ENCODE measurements at regions not wholly inside any gene's neighbourhood (a gene's known extent, or its start where the extent isn't known, plus 50 kb on each side); places are given as distances from the start of the nearest gene placed in this dataset.

DNA sequence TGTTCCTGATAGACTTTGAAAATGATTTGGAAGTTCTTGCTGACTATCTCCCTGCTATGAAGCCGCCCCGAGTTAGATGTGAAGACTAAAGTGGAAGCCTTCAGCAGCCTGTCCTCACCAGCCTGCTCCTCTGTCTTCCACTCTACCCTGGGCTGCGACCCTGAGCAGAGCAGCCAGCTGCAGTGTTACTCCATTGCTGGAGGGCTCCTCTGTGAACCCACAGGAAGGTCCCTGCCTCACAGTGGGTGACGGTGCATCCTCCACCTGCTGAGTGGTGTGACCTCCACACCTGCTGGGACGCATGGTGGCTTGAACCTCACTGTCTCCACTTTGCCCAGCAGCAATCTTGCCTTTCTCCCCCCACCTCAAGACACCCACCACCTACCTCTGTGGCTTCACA is 116.4 kb downstream of the IRS2 start:
- H3K4me3 ChIP-seq (ENCODE audit: low read length), result no peak overlapping the region
- H3K27me3 ChIP-seq (replicated peaks; ENCODE audit: control insufficient read depth, insufficient read depth, low read length), result no peaks in the 10 kb centered on the region
- no peaks in the 10 kb centered on the region for H3K9me3 ChIP-seq (ENCODE audit: control insufficient read depth, low read length)
- no peaks in the 10 kb centered on the region for H3K36me3 ChIP-seq (ENCODE audit: control insufficient read depth, insufficient read depth, low read length, severe bottlenecking)
- DNase-seq (ENCODE audit: low read depth), result no peak
- peak overlapping the region; percentile 74 for H3K9ac ChIP-seq (ENCODE audit: low read length)
- peaks cover 43% of the 10 kb centered on the region for H3K4me1 ChIP-seq (ENCODE audit: control insufficient read depth, insufficient read depth, low read length)

DNA sequence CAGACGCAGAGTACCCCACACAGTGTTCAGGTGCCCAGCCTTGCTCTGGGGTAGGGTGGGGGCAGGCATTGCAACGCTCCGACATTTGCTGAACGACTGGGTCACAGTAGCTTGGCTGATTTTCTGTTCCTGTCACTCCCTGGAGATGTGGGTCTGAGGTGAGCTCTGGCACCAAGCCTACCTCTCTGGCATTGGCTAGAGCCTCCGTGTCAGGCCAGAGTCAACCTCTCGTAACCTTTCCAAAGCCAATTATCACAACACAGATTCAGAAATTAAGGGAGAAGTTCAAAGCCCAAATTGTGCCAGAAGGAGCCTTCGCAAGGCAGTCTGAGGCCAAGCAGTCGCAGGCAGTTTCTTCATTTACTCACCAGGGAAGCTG is 117.2 kb downstream of the IRS2 start:
- no peaks in the 10 kb centered on the region for H3K9me3 ChIP-seq (ENCODE audit: control insufficient read depth, low read length)
- no peaks in the 10 kb centered on the region for H3K27me3 ChIP-seq (replicated peaks; ENCODE audit: control insufficient read depth, insufficient read depth, low read length)
- DNase-seq (ENCODE audit: low read depth), result no peak
- H3K36me3 ChIP-seq (ENCODE audit: control insufficient read depth, insufficient read depth, low read length, severe bottlenecking), result no peaks in the 10 kb centered on the region
- peak overlapping the region; percentile 71 for H3K9ac ChIP-seq (ENCODE audit: low read length)
- peaks cover 42% of the 10 kb centered on the region for H3K4me1 ChIP-seq (ENCODE audit: control insufficient read depth, insufficient read depth, low read length)
- H3K4me3 ChIP-seq (ENCODE audit: low read length), result no peak overlapping the region

DNA sequence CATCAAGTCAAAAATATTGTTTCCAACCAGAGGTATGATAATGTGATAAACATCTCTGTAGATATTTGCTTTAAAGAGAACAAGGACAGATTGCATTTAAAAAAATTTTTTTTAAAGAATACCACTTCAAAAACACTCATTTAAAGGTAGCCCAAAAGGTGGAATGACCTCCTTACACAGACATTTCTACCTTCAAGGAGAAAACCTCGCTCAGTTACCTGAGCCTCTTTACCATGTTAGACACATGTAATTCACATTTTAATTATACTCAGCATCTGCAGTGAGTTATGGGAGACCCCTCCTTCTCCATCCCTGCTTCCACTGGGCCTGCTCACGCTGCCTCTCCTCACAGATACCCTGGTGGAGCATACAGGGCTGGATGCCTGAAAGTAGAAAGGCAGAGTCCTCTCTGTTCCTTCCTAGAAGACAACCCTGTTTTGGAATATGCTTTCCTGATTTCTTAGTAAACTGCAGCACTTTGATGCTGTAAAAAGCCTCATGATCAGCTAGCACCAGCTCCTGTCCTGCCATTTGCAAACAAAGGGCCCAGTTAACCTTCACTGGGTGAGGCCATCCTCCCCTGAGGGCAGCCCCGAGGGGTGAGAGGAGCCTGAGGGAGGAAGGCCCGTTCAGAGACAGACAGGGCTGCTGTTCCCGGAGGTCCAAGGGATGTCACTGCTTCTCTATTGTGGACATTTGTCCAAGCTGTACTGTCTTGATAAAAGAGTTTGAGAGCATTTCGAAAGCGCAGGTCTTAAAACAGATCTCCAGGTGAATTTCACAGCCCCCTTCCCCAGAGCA is 117.8 kb downstream of the IRS2 start:
- DNase-seq (ENCODE audit: low read depth), result no peak
- Histone ChIP-seq H3K36me3 (ENCODE audit: control insufficient read depth, insufficient read depth, low read length, severe bottlenecking) (no peaks in the 10 kb centered on the region), H3K9ac (ENCODE audit: low read length) (peak overlapping the region; percentile 71), H3K9me3 (ENCODE audit: control insufficient read depth, low read length) (no peaks in the 10 kb centered on the region), H3K27me3 (replicated peaks; ENCODE audit: control insufficient read depth, insufficient read depth, low read length) (no peaks in the 10 kb centered on the region), H3K4me3 (ENCODE audit: low read length) (no peak overlapping the region), H3K4me1 (ENCODE audit: control insufficient read depth, insufficient read depth, low read length) (peaks cover 36% of the 10 kb centered on the region)

DNA sequence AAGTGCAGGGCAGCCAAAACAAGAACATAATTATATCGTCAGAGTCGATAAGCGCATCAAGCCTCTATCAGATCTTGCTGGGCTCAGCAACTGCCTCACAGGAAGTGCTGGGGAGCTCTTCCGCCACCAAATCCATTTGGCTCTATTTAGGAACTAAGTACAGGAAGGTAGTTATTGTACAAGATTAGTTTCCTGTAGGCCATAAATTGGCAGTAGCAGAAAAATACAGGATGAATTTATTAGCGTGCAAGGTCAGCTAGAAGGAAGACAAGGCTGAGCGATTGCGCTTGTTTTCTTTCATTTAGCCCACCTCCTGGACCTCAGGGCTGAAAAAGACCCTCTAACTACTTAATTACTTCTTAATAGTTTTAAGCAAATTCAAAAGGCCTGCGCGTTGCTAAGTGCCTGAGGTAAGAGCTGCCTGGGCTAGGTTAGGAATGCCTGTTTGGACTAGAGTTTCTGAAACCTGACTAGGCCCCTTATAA is 118.5 kb downstream of the IRS2 start:
- Histone ChIP-seq H3K27me3 (replicated peaks; ENCODE audit: control insufficient read depth, insufficient read depth, low read length) (no peaks in the 10 kb centered on the region), H3K36me3 (ENCODE audit: control insufficient read depth, insufficient read depth, low read length, severe bottlenecking) (no peaks in the 10 kb centered on the region), H3K9me3 (ENCODE audit: control insufficient read depth, low read length) (no peaks in the 10 kb centered on the region), H3K9ac (ENCODE audit: low read length) (no peak overlapping the region), H3K4me3 (ENCODE audit: low read length) (no peak overlapping the region), H3K4me1 (ENCODE audit: control insufficient read depth, insufficient read depth, low read length) (peaks cover 29% of the 10 kb centered on the region)
- no peak for DNase-seq (ENCODE audit: low read depth)

DNA sequence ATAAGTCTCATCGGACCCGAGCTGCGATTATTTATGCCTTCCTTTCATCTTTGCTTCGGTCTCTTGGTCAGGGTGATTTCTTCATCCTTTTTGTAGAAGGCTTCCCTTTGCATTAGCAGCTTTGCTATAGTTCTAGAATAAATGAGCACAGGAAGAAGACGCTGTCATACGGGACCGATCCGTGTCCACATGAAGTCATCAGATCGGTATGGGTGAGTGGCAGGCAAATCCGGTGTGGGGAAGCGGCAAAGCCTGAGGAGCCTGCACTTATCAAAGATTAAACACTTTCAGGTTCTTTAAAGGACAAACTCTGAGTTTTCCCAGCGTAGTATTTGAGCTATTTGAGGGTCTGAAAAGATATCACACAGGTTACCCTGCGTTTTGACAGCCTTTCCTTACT is 119.3 kb downstream of the IRS2 start:
- DNase-seq (ENCODE audit: low read depth), result peak; percentile 51
- H3K27me3 ChIP-seq (replicated peaks; ENCODE audit: control insufficient read depth, insufficient read depth, low read length), result no peaks in the 10 kb centered on the region
- H3K9ac ChIP-seq (ENCODE audit: low read length), result peak overlapping the region; percentile 38
- no peaks in the 10 kb centered on the region for H3K9me3 ChIP-seq (ENCODE audit: control insufficient read depth, low read length)
- peaks cover 22% of the 10 kb centered on the region for H3K4me1 ChIP-seq (ENCODE audit: control insufficient read depth, insufficient read depth, low read length)
- H3K4me3 ChIP-seq (ENCODE audit: low read length), result no peak overlapping the region
- H3K36me3 ChIP-seq (ENCODE audit: control insufficient read depth, insufficient read depth, low read length, severe bottlenecking), result no peaks in the 10 kb centered on the region

DNA sequence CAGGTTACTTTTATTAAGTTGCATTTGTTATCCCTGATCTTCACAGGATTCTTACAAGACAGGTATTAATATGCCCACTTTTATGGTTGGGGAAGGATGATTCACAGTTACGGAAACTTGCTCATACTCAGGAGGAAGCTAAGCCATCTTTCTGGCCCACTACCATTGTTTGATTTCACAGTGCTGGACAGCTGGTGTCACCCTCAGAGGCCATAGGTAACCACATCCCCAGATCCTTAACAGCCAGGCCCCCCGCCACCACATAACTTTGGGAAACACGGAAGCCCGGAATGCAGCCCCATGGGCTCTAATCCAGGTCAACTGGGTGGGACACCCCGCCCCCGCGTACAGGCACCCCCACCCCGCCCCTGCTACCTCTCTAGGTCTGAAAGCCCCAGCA is 119.7 kb downstream of the IRS2 start:
- H3K27me3 ChIP-seq (replicated peaks; ENCODE audit: control insufficient read depth, insufficient read depth, low read length), result no peaks in the 10 kb centered on the region
- H3K36me3 ChIP-seq (ENCODE audit: control insufficient read depth, insufficient read depth, low read length, severe bottlenecking), result no peaks in the 10 kb centered on the region
- H3K4me1 ChIP-seq (ENCODE audit: control insufficient read depth, insufficient read depth, low read length), result peaks cover 22% of the 10 kb centered on the region
- H3K9ac ChIP-seq (ENCODE audit: low read length), result no peak overlapping the region
- H3K9me3 ChIP-seq (ENCODE audit: control insufficient read depth, low read length), result no peaks in the 10 kb centered on the region
- no peak overlapping the region for H3K4me3 ChIP-seq (ENCODE audit: low read length)
- no peak for DNase-seq (ENCODE audit: low read depth)

DNA sequence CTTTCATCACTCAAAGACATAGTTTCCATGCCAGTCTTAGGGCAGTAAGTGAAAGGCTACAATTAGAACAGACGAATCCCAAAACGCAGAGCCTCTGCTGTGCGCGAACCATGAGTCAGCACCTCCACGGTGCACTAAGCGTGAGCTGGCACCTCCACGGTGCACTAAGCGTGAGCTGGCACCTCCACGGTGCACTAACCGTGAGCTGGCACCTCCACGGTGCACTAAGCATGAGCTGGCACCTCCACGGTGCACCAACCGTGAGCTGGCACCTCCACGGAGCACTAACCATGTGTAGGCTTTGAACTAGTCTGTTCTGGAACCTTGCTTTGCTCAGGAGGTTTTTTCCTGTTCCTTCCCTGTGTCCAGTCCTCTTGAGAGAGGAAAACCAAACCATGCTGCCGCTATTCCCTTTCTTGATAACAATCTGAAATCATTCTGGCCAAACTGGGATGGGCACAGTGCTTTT is 120.6 kb downstream of the IRS2 start:
- no peaks in the 10 kb centered on the region for H3K36me3 ChIP-seq (ENCODE audit: control insufficient read depth, insufficient read depth, low read length, severe bottlenecking)
- peaks cover 19% of the 10 kb centered on the region for H3K4me1 ChIP-seq (ENCODE audit: control insufficient read depth, insufficient read depth, low read length)
- no peaks in the 10 kb centered on the region for H3K9me3 ChIP-seq (ENCODE audit: control insufficient read depth, low read length)
- no peak overlapping the region for H3K4me3 ChIP-seq (ENCODE audit: low read length)
- no peak for DNase-seq (ENCODE audit: low read depth)
- H3K27me3 ChIP-seq (replicated peaks; ENCODE audit: control insufficient read depth, insufficient read depth, low read length), result no peaks in the 10 kb centered on the region
- H3K9ac ChIP-seq (ENCODE audit: low read length), result no peak overlapping the region

DNA sequence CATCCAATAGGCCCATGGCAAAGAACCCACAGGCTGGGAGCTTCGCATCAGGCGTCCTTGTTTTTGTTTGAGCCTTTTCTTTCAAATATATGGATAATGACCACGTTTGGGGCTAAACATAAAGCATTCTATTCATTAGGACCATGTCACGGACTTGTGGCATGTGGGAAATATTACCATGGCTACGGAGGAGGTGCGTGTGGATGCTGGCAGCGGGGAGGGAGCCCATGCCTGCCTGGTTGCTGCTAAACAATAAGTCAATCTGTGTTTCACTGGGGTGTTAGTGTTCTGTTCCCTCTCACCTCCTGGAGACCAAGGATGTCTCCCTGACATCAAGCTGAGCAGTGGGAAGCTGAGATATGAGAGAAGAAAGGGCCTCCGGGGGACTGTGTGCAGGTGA is 121.1 kb downstream of the IRS2 start:
- Histone ChIP-seq H3K36me3 (ENCODE audit: control insufficient read depth, insufficient read depth, low read length, severe bottlenecking) (no peaks in the 10 kb centered on the region), H3K4me3 (ENCODE audit: low read length) (no peak overlapping the region), H3K27me3 (replicated peaks; ENCODE audit: control insufficient read depth, insufficient read depth, low read length) (no peaks in the 10 kb centered on the region), H3K9me3 (ENCODE audit: control insufficient read depth, low read length) (no peaks in the 10 kb centered on the region), H3K4me1 (ENCODE audit: control insufficient read depth, insufficient read depth, low read length) (peaks cover 18% of the 10 kb centered on the region), H3K9ac (ENCODE audit: low read length) (no peak overlapping the region)
- no peak for DNase-seq (ENCODE audit: low read depth)

DNA sequence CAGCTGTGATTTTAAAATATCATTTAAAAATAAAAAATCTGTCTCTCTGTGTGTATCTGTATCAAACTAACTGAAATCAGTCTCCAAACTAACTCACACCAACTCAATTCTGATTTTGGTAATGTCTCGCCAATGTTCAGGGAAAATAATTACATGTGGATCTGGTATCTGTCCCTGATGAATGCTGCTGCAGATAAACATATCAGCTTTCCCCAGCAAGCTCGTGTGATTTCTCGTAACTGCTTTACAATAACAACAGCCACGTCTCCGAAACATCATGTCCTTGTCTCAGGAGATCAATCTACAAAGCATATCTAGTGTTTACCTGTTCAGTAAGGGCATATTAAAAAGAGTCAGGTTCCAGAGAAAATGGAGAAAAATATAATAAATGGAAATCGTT is 129.0 kb downstream of the IRS2 start:
- no peaks in the 10 kb centered on the region for H3K9me3 ChIP-seq (ENCODE audit: control insufficient read depth, low read length)

DNA sequence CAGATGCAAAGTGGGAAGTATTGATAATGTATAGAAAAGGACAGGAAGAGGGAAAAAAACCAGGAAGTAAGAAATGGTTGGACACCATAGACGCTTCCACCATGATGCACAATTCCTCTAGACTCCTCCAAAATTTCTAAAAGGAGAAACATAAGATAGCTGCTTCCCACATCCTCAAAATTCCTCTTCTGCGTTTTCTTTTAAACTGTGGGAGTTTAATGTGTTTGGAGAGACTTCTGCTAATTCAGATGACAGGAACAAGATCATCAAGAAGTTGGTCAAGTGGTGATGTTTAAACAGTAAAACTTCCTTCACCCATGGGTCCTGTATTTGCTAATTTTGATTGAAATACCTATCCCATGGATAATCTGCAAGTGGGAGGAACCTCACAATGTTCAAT is 130.2 kb downstream of the IRS2 start:
- no peaks in the 10 kb centered on the region for H3K27me3 ChIP-seq (replicated peaks; ENCODE audit: control insufficient read depth, insufficient read depth, low read length)

More for the DNA sequence above, 129.0 kb downstream of the IRS2 start:
- Histone ChIP-seq H3K4me1 (ENCODE audit: control insufficient read depth, insufficient read depth, low read length) (peaks cover 26% of the 10 kb centered on the region), H3K4me3 (ENCODE audit: low read length) (no peak overlapping the region), H3K9ac (ENCODE audit: low read length) (peak overlapping the region; percentile 4), H3K27me3 (replicated peaks; ENCODE audit: control insufficient read depth, insufficient read depth, low read length) (no peaks in the 10 kb centered on the region), H3K36me3 (ENCODE audit: control insufficient read depth, insufficient read depth, low read length, severe bottlenecking) (no peaks in the 10 kb centered on the region)
- DNase-seq (ENCODE audit: low read depth), result no peak

DNA sequence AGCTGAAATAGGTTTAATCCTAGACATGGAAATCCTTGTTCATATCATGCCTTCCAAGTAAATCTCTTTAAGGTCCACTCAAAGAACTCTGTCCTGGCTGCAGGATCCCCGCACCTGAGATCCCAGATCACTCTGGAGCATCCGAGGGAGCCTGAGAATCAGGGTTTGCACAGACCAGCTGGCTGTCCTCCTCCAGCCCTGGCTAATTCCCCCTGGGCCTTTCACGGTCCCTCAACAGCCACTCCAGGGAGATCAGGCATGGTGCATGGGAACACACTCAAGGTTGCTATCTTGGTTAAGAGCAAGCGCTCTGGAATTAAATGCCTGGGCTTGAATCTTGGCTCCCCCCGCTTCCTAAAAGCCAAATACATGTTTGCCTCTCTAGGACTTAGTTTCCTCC is 130.8 kb downstream of the IRS2 start:
- H3K36me3 ChIP-seq (ENCODE audit: control insufficient read depth, insufficient read depth, low read length, severe bottlenecking), result no peaks in the 10 kb centered on the region
- peak overlapping the region; percentile 59 for H3K4me3 ChIP-seq (ENCODE audit: low read length)
- peaks cover 26% of the 10 kb centered on the region for H3K4me1 ChIP-seq (ENCODE audit: control insufficient read depth, insufficient read depth, low read length)
- H3K9me3 ChIP-seq (ENCODE audit: control insufficient read depth, low read length), result no peaks in the 10 kb centered on the region
- no peak for DNase-seq (ENCODE audit: low read depth)
- H3K9ac ChIP-seq (ENCODE audit: low read length), result peak overlapping the region; percentile 75
- no peaks in the 10 kb centered on the region for H3K27me3 ChIP-seq (replicated peaks; ENCODE audit: control insufficient read depth, insufficient read depth, low read length)

More for the DNA sequence above, 130.2 kb downstream of the IRS2 start:
- no peak for DNase-seq (ENCODE audit: low read depth)
- H3K9ac ChIP-seq (ENCODE audit: low read length), result peak overlapping the region; percentile 75
- H3K9me3 ChIP-seq (ENCODE audit: control insufficient read depth, low read length), result no peaks in the 10 kb centered on the region
- no peak overlapping the region for H3K4me3 ChIP-seq (ENCODE audit: low read length)
- H3K36me3 ChIP-seq (ENCODE audit: control insufficient read depth, insufficient read depth, low read length, severe bottlenecking), result no peaks in the 10 kb centered on the region
- H3K4me1 ChIP-seq (ENCODE audit: control insufficient read depth, insufficient read depth, low read length), result peaks cover 26% of the 10 kb centered on the region
